B cell (primary cell): ENCODE measurements at regions not wholly inside any gene's neighbourhood (a gene's known extent, or its start where the extent isn't known, plus 50 kb on each side); places are given as distances from the start of the nearest gene placed in this dataset.

Source experiments
- ATAC-seq: fragments of 200-7000 bp; cut with Tn5 transposase; one replicate; pipeline ENCODE4 v1.10.0; 2021; ENCODE audit warnings: low read depth, mild to moderate bottlenecking, moderate number of reproducible peaks, moderate library complexity
- CTCF ChIA-PET: fragments of 350-600 bp; sonication (Branson Sonifier 250); formaldehyde crosslinking; loops from one replicate; lab custom pipeline; 2021; ENCODE audit warnings: antibody characterized with exemption, inconsistent platforms; lab: Charles Lee
- POLR2A ChIA-PET: fragments of 350-600 bp; sonication (Branson Sonifier 250); formaldehyde crosslinking; loops from one replicate; lab custom pipeline; 2021; ENCODE audit warnings: antibody characterized with exemption; lab: Charles Lee
- DNase-seq: peaks from one replicate; pipeline ENCODE4 v3.0.0; 2013
- H2AFZ ChIP-seq: 2 replicates; pipeline ENCODE4 v1.6.1; 2012; ENCODE audit warnings: mild to moderate bottlenecking, low read depth, low read length; ENCODE audit not compliant: insufficient read depth, poor library complexity, severe bottlenecking
- H3K27ac ChIP-seq, 2 donors: 1 replicate in 1 of 2; 2 replicates in 1 of 2; pipeline ENCODE4 v1.5.1; 2012 to 2013; ENCODE audit warnings: low read length in 2 of 2, mild to moderate bottlenecking in 2 of 2, moderate library complexity in 1 of 2
- H3K27me3 ChIP-seq, 4 experiments: fragments of 200-600 bp in 1 of 4; sonication (generic) in 1 of 4; replicated peaks in 1 of 4; 1 replicate in 2 of 4; 2 replicates in 2 of 4; pipeline versions ENCODE4 v1.6.1 to v1.7.0; 2013 to 2016; ENCODE audit warnings: low read length in 3 of 4, mild to moderate bottlenecking in 2 of 4, mixed read lengths in 1 of 4, moderate library complexity in 1 of 4; ENCODE audit not compliant: insufficient read depth in 4 of 4, control insufficient read depth in 3 of 4; ENCODE audit errors: control extremely low read depth in 1 of 4
- H3K36me3 ChIP-seq, 2 experiments: replicated peaks in 1 of 2; 1 replicate in 1 of 2; 2 replicates in 1 of 2; pipeline versions ENCODE4 v1.6.1 to v1.7.1; 2013; ENCODE audit warnings: low read length in 1 of 2; ENCODE audit not compliant: insufficient read depth in 2 of 2, control insufficient read depth in 1 of 2; ENCODE audit errors: control extremely low read depth in 1 of 2, extremely low read depth in 1 of 2
- H3K4me1 ChIP-seq, 2 donors: fragments of 200-600 bp in 1 of 2; sonication (generic) in 1 of 2; 1 replicate in 1 of 2; 2 replicates in 1 of 2; pipeline versions ENCODE4 v1.5.1 to v1.6.1; 2013 to 2017; ENCODE audit warnings: low read length in 2 of 2; ENCODE audit not compliant: control insufficient read depth in 2 of 2, insufficient read depth in 2 of 2
- H3K4me2 ChIP-seq: replicated peaks from 2 replicates; pipeline ENCODE3; 2012; ENCODE audit warnings: mild to moderate bottlenecking, low read depth, low read length; ENCODE audit not compliant: poor library complexity, severe bottlenecking
- H3K4me3 ChIP-seq, 5 experiments: fragments of 200-600 bp in 1 of 5; sonication (generic) in 1 of 5; 1 replicate in 3 of 5; 2 replicates in 2 of 5; pipeline versions ENCODE4 v1.5.1 to v1.7.0; 2011 to 2016; ENCODE audit warnings: low read length in 4 of 5, mild to moderate bottlenecking in 4 of 5, low read depth in 2 of 5, control low read depth in 1 of 5, moderate library complexity in 1 of 5; ENCODE audit not compliant: insufficient read depth in 1 of 5; ENCODE audit errors: control extremely low read depth in 1 of 5, extremely low read depth in 1 of 5
- H3K79me2 ChIP-seq: fragments of 200-600 bp; sonication (generic); one replicate; pipeline ENCODE4 v1.6.0; 2016; ENCODE audit warnings: low read length; ENCODE audit not compliant: control insufficient read depth, insufficient read depth
- H3K9ac ChIP-seq: fragments of 200-600 bp; sonication (generic); 2 replicates; pipeline ENCODE4 v1.6.1; 2017; ENCODE audit warnings: mild to moderate bottlenecking, low read length, moderate library complexity
- H3K9me3 ChIP-seq, 3 donors: one replicate each; pipeline versions ENCODE4 v1.6.1 to v1.7.1; 2013; ENCODE audit warnings: low read length in 2 of 3; ENCODE audit not compliant: control insufficient read depth in 2 of 3, insufficient read depth in 1 of 3; ENCODE audit errors: control extremely low read depth in 1 of 3
- H4K20me1 ChIP-seq: 2 replicates; pipeline ENCODE4 v1.6.0; 2012; ENCODE audit warnings: mild to moderate bottlenecking, low read length; ENCODE audit not compliant: insufficient read depth, control insufficient read depth, poor library complexity, severe bottlenecking
- H3K27ac Mint-ChIP-seq: one replicate; pipeline ENCODE4 v1.8.0; 2021; ENCODE audit warnings: mixed read lengths
- H3K27me3 Mint-ChIP-seq: one replicate; pipeline ENCODE4 v1.8.0; 2021; ENCODE audit warnings: mixed read lengths
- H3K4me1 Mint-ChIP-seq: one replicate; pipeline ENCODE4 v1.8.0; 2021; ENCODE audit warnings: mixed read lengths
- H3K4me3 Mint-ChIP-seq: one replicate; pipeline ENCODE4 v1.8.0; 2021; ENCODE audit warnings: mixed read lengths
- H3K9me3 Mint-ChIP-seq: one replicate; pipeline ENCODE4 v1.8.0; 2022; ENCODE audit warnings: mixed read lengths; ENCODE audit not compliant: insufficient read depth
- EZH2 ChIP-seq: IDR thresholded peaks from 2 replicates; pipeline ENCODE4 v1.6.1; 2012; ENCODE audit warnings: borderline replicate concordance, low read depth, mild to moderate bottlenecking, moderate library complexity, low read length; ENCODE audit not compliant: insufficient read depth, poor library complexity, severe bottlenecking
- WGBS: methylation state at CpG from one replicate; pipeline ENCODE4 v1.1.5; 2013; ENCODE audit warnings: missing lambda C conversion rate; ENCODE audit not compliant: insufficient coverage; 5-methylcytosine and 5-hydroxymethylcytosine counted together
- intact Hi-C: fragments of 100-400 bp; cut with micrococcal nuclease; formaldehyde crosslinking; loops from one replicate; pipeline ENCODE4 v1.10.0; 2022
- TF ChIP-seq, protein P1 (sequence below): fragments of 200-600 bp; IDR thresholded peaks from one replicate; pipeline ENCODE4 v1.8.0; 2022; ENCODE audit warnings: antibody characterized with exemption, mild to moderate bottlenecking

DNA sequence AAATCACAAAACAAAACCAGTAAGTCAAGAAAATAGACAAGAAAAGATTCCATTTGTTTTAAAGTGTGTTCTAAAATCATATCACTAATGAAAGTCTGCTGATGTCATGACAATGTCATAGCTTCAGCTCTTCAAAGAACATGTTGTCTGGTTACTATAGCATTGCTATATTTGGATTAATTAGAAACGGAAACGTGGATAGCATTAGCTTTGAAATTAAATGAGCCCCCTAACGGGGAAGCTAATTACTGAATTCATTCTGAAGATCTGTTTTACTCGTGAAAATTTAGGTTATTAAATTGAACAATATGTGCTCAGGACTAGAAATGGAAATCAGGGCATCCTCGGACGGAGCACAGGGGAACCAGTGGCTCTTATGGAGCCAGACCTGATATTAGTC lies 316.7 kb upstream of the AGTR1 start:
- H3K4me1 ChIP-seq, result no peaks in the 10 kb centered on the region
- no peaks in the 10 kb centered on the region for H3K27me3 ChIP-seq
- H3K4me3 ChIP-seq, result no peak overlapping the region
- no peak for DNase-seq
- 98% methylated on average over 5 of the region's 6 CpGs for WGBS
- Mint-ChIP-seq H3K4me1 (no peaks in the 10 kb centered on the region), H3K9me3 (no peaks in the 10 kb centered on the region), H3K4me3 (no peak overlapping the region), H3K27me3 (no peaks in the 10 kb centered on the region), H3K27ac (no peak overlapping the region)
- intact Hi-C loops, result no loop called here
- H3K9ac ChIP-seq, result no peak overlapping the region
- TF ChIP-seq, protein P1, sequence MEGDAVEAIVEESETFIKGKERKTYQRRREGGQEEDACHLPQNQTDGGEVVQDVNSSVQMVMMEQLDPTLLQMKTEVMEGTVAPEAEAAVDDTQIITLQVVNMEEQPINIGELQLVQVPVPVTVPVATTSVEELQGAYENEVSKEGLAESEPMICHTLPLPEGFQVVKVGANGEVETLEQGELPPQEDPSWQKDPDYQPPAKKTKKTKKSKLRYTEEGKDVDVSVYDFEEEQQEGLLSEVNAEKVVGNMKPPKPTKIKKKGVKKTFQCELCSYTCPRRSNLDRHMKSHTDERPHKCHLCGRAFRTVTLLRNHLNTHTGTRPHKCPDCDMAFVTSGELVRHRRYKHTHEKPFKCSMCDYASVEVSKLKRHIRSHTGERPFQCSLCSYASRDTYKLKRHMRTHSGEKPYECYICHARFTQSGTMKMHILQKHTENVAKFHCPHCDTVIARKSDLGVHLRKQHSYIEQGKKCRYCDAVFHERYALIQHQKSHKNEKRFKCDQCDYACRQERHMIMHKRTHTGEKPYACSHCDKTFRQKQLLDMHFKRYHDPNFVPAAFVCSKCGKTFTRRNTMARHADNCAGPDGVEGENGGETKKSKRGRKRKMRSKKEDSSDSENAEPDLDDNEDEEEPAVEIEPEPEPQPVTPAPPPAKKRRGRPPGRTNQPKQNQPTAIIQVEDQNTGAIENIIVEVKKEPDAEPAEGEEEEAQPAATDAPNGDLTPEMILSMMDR, result no peak
- TF ChIP-seq EZH2, result no peak
- H3K4me2 ChIP-seq, result no peak overlapping the region
- H4K20me1 ChIP-seq, result no peaks in the 10 kb centered on the region
- ATAC-seq, result no peak
- ChIA-PET CTCF (no interaction called here), POLR2A (no interaction called here)
- H2AFZ ChIP-seq, result no peak overlapping the region
- no peaks in the 10 kb centered on the region for H3K79me2 ChIP-seq
- no peaks in the 10 kb centered on the region for H3K9me3 ChIP-seq
- no peaks in the 10 kb centered on the region for H3K36me3 ChIP-seq
- H3K27ac ChIP-seq, result no peak overlapping the region

DNA sequence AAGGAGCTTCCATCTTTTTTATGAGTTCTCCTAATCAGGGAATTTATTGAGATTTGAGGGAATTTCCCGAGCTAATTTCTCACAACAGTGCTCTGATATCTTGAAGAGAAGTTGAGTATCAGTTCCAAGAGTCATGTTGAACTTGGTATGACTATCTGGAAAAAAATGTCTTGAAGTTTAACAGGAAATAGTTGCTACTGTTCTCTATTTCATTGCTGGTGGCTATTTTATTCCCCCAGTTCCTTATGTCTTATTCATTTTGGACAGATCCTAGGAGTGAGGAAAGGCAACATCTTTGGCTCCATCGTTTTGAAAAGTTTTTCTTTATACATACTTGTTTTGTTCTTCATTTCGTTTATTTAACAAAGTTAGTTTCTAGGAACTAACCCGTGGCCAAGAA lies 307.8 kb upstream of the AGTR1 start:
- no peaks in the 10 kb centered on the region for H3K36me3 ChIP-seq
- no peaks in the 10 kb centered on the region for H3K79me2 ChIP-seq
- H2AFZ ChIP-seq, result no peak overlapping the region
- Mint-ChIP-seq H3K27ac (no peak overlapping the region), H3K4me1 (no peaks in the 10 kb centered on the region), H3K9me3 (no peaks in the 10 kb centered on the region), H3K4me3 (no peak overlapping the region), H3K27me3 (no peaks in the 10 kb centered on the region)
- no peaks in the 10 kb centered on the region for H3K27me3 ChIP-seq
- DNase-seq, result no peak
- CTCF ChIA-PET, result no interaction called here
- no peaks in the 10 kb centered on the region for H4K20me1 ChIP-seq
- H3K9ac ChIP-seq, result no peak overlapping the region
- H3K4me3 ChIP-seq, result no peak overlapping the region
- POLR2A ChIA-PET, result no interaction called here
- 100% methylated on average over 1 of the region's 4 CpGs for WGBS
- intact Hi-C loops, result no loop called here
- no peak for ATAC-seq
- no peak overlapping the region for H3K4me2 ChIP-seq
- no peak for TF ChIP-seq EZH2
- TF ChIP-seq, protein P1, result no peak
- no peak overlapping the region for H3K27ac ChIP-seq
- H3K4me1 ChIP-seq, result no peaks in the 10 kb centered on the region
- H3K9me3 ChIP-seq, result no peaks in the 10 kb centered on the region
